22Rv1 (cell line): ENCODE measurements at regions not wholly inside any gene's neighbourhood (a gene's known extent, or its start where the extent isn't known, plus 50 kb on each side); places are given as distances from the start of the nearest gene placed in this dataset.
A peak's percentile ranks its signal among the peaks of the same experiment; 100 is the strongest.

Source experiments
- H3K27ac ChIP-seq: fragments of 450-650 bp; 2 replicates; pipeline ENCODE4 v1.5.1; 2017
- CTCF ChIP-seq: fragments of 450-650 bp; IDR thresholded peaks from 2 replicates; pipeline ENCODE4 v1.5.1; 2017; ENCODE audit warnings: mild to moderate bottlenecking
- ZFX ChIP-seq: fragments of 450-650 bp; IDR thresholded peaks from 2 replicates; pipeline ENCODE4 v1.6.1; 2017; ENCODE audit warnings: antibody characterized with exemption, borderline replicate concordance

- no peak for TF ChIP-seq ZFX
- no peak overlapping the region for H3K27ac ChIP-seq
Observed at GRCh38 chr6:18062733-18063132, 59.7 kb downstream of the NHLRC1 start.

- TF ChIP-seq ZFX (no peak), CTCF (no peak)
Observed at GRCh38 chr6:18058429-18058828, 64.0 kb downstream of the NHLRC1 start.

GRCh38 chr6:18055714-18056382 is 66.6 kb downstream of the NHLRC1 start:
- no peak for TF ChIP-seq CTCF
- no peak for TF ChIP-seq ZFX
- no peak overlapping the region for H3K27ac ChIP-seq

More at GRCh38 chr6:18058429-18058828, 64.0 kb downstream of the NHLRC1 start:
- no peak overlapping the region for H3K27ac ChIP-seq

GRCh38 chr6:18055098-18055497 is 67.4 kb downstream of the NHLRC1 start:
- TF ChIP-seq CTCF (no peak), ZFX (no peak)
- no peak overlapping the region for H3K27ac ChIP-seq

GRCh38 chr6:18053555-18054445 is 66.4 kb upstream of the KIF13A start:
- no peak for TF ChIP-seq CTCF
- no peak for TF ChIP-seq ZFX
- peak overlapping the region; percentile 46 for H3K27ac ChIP-seq

GRCh38 chr6:18053078-18053477 is 65.6 kb upstream of the KIF13A start:
- peak overlapping the region; percentile 46 for H3K27ac ChIP-seq
- TF ChIP-seq ZFX = no peak
- no peak for TF ChIP-seq CTCF

GRCh38 chr6:18049646-18050045 is 62.2 kb upstream of the KIF13A start:
- H3K27ac ChIP-seq = no peak overlapping the region
- TF ChIP-seq ZFX (no peak), CTCF (no peak)
